Left kidney (tissue), 1 donor: ENCODE measurements at regions not wholly inside any gene's neighbourhood (a gene's known extent, or its start where the extent isn't known, plus 50 kb on each side); places are given as distances from the start of the nearest gene placed in this dataset.
"Not testable (repeated sequence)": the region's sequence is repeated elsewhere in the genome, so short reads cannot be mapped to it uniquely, and the experiment has no call there.

Source experiments
- DNase-seq: peaks from one replicate; pipeline ENCODE4 v3.0.0-alpha.2; 2013

DNA sequence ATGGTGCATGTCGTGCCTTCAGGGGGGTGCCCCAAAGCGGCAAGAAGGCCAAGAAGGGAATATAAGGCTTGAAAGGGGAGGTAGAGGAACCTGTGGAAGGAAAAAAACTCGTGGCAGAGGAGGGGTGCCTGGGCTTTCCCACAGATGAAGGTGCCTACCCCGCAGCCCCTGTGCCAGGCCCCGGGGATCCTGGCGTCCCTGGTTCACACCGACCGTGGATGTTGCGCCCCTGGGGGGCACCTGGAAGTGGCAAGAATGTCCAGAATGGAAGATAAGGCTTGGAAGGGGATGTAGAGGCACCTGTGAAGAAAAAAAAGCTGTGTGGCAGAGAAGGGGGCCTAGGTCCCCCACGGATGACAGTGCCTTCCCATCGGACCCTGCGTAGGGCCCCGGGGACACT lies 282.2 kb downstream of the ALG10 start:
- no peak for DNase-seq

DNA sequence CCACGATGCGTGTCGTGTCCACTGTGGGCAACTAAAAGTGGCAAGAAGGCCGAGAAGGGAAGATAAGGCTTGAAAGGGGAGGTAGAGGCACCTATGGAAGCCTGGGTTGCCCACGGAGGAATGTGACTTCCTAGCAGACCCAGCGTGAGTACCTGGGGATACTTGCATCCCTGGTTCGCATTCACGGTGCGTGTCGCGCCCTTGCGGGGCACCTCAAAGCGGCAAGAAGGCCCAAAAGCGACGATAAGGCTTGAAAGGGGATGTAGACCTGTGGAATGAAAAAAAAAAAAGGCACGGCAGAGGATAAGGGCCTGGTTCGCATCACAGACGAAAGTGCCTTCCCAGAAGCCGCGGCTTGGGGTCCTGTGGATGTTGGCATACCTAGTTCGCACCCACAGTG lies 282.9 kb downstream of the ALG10 start:
- DNase-seq = no peak

DNA sequence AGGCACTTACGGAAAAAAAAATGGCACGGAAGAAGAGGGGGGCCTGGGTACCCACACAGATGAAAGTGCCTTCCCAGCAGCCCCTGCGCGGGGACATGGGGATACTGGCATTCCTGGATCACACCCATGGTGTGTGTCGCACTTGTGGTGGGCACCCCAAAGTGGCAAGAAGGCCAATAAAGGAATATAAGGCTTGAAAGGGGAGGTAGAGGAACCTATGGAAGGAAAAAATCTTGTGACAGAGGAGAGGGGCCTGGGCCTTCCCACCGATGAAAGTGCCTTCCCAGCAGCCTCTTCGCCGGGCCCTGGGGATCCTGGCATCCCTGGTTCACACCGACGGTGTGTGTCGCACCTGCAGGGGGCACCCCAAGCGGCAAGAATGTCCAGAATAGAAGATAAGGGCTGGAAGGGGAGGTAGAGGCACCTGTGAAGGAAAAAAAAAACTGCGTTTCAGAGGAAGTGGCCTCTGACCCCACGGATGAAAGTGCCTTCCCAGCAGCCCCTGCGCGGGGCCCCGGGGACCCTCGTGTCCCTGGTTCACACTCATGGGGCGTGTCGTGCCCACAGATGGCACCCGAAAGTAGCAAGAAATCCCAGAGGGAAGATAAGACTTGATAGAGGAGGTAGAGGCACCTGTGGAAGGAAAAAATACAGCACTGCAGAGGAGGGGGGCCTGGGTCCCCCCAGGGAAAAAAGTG lies 284.0 kb downstream of the ALG10 start:
- no peak for DNase-seq

DNA sequence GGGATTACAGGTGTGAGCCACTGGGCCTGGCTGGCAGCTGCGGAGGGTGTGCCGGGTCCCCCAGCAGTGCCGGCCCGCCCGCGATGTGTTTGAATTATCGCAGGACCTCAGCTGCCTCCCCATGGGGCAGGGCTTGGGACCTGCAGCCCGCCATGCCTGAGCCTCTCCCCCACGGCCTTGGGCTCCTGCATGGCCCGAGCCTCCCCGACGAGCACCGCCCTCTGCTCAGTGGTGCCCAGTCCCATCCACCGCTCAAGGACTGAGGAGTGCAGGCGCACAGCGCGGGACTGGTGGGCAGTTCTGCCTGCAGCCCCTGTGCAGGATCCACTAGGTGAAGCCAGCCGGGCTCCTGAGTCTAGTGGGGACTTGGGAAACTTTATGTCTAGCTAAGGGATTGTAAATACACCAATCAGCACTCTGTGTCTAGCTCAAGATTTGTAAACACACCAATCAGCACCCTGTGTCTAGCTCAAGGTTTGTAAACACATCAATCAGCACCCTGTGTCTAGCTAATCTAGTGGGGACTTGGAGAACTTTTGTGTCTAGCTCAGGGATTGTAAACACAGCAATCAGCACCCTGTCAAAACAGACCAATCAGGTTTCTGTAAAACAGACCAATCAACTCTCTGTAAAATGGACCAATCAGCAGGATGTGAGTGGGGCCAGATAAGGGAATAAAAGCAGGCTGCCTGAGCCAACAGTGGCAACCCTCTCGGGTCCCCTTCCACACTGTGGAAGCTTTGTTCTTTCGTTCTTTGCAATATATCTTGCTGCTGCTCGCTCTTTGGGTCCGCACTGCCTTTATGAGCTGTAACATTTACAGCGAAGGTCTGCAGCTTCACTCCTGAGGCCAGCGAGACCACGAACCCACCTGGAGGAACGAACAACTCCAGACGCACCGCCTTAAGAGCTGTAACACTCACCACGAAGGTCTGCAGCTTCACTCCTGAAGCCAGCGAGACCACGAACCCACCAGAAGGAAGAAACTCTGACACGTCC lies 287.8 kb downstream of the ALG10 start:
- DNase-seq = not testable (repeated sequence)

- DNase-seq = no peak
These were observed 289.0 kb downstream of the ALG10 start for GRCh38 chr12:34311337-34311736.

DNA sequence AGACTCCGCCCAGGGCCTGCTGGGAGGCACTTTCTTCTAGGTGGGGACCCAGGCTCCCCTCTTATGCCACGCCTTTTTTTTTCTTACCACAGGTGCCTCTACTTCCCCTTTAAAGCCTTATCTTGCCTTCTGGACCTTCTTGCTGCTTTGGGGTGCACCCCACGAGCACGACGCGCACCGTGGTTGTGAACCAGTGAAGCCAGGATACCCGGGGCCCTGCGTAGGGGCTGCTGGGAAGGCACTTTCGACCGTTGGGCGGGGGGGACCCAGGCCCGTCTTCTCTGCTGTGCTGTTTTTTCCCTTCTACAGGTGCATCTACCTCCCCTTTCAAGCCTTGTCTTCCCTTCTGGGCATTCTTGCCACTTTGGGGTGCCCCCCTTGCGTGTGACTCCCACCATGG lies 305.4 kb downstream of the ALG10 start:
- no peak for DNase-seq

- DNase-seq = no peak
These were observed 311.0 kb downstream of the ALG10 start for GRCh38 chr12:34333337-34333736.

- DNase-seq = no peak
These were observed 312.2 kb downstream of the ALG10 start for GRCh38 chr12:34334538-34334937.

DNA sequence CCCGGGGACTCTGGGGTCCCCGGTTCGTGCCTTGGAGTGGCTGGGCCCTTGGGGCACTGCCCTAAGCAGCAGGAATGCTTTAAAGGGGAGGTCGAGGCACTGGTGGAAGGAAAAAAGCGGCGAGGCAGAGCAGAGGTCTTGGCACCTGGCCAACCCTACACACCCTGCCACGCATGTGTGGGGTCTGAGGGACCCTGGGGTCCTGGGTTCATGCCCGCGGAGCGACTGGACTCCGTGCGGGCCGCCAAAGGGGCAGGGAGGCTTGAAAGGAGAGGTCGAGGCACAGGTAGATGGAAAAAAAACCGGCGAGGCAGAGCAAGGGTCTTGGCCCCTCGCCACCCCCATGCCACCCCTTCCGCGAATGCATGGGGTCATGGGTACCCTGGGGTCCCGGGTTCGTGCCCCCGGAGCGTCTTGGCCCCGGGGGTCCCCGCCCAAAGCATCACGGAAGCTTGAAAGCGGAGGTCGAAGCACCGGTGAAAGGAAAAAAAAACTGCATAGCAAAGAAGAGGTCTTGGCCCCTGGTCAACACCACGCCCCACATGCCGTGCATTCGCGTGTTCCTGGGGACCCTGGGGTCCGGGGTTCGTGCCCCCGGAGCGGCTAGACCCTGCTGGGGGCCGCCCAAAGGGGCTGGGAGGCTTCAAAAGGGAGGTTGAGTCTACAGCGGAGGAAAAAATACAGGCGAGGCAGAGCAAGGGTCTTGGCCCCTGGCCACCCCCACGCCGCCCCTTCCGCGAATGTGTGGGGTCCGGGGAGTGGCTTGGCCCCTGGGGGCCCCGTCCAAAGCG lies 312.9 kb downstream of the ALG10 start:
- DNase-seq = no peak

DNA sequence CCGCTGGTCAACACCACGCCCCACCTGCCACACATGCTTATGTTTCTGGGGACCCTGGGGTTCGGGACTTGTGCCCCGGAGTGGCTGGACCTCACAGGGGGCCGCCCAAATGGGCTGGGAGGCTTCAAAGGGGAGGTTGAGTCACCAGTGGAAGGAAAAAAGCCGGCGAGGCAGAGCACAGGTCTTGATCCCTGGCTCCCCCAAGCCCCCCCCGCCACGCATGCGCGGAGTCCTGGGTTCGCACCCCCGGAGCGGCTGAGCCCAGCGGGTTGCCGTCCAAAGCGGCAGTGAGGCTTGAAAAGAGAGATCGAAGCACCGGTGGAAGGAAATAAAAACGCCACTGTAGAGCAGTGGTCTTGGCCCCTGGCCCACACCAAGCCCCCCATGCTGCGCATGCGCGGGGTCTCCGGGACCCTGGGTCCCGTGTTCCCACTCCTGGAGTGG lies 313.5 kb downstream of the ALG10 start:
- no peak for DNase-seq

DNA sequence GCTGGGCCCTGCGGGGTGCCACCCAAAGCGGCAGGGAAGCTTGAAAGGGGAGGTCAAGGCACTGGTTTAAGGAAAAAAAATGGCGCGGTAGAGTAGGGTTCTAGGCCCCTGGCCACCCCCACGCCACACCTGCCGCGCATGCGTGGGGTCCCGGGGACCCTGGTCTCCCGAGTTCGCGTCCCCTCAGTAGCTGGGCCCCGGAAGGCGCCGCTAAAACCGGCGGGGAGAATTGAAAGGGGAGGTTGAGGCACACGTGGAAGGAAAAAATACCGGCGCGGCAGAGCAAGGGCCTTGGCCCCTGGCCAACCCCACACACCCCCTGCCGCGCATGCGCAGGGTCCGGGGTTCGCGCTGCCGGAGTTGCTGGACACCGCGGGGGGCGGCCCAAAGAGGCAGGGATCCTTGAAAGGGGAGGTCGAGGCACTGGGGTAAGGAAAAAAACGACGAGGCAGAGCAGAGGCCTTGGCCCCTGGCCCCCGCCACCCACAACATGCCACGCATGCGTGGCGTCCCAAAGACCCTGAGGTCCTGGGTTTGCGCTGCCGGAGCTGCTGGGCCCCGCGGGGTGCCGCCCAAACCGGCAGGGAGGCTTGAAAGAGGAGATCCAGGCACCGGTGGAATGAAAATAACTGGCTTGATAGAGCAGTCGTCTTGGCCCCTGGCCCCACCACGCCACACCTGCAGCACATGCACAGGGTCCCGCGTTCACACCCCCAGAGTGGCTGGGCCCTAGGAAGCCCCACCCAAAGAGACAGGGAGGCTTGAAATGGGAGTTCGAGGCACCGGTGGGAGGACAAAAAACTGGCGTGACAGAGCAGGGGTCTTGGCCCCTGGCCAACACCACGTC lies 314.5 kb downstream of the ALG10 start:
- DNase-seq = no peak

DNA sequence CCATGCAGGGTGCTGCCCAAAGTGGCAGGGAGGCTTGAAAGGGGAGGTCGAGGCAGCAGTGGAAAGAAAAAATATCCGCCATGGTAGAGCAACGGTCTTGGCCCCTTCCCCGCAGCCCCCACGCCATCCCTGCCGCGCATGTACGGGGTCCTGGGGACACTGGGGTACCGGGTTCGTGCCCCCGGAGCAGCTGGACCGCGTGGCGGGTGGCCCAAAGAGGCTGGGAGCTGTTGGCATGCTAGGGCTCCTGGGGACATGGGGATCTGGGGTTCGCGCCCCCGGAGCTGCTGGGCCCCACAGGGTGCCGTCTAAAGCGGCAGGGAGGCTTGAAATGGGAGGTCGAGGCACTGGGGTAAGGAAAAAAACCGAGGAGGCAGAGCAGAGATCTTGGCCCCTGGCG lies 316.5 kb downstream of the ALG10 start:
- DNase-seq = no peak

- DNase-seq = no peak
These were observed 317.6 kb downstream of the ALG10 start for GRCh38 chr12:34339922-34340321.

DNA sequence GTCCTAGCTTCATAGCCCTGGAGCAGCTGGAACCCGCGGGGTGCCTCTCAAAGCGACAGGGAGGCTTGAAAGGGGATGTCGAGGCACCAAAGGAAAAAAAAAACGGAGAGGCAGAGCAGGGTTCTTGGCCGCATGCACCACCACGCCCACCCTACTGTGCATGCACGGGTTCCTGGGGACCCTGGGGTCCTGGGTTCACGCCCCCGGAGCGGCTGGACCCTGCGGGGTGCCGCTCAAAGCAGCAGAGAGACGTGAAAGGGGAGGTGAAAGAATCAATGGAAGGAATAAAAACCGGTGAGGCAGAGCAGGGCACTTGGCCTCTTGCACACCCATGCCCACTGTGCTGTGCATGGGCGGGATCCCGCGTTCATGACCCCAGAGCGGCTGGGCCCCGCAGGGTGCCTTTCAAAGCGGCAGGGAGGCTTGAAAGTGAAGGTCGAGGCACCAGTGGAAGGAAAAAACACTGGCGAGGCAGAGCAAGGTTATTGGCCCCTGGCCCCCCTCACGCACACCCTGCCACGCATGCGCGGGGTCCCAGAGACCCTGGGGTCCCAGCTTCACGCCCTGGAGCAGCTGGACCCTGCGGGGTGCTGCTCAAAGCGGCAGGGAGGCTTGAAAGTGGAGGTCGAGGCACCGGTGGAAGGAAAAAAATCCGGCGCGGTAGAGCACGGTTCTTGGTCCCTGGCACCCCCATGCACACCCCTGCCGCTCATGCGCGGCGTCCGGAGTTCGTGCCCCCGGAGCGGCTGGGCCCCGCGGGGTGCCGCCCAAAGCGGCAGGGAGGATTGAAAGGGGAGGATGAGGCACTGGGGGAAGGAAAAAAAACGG lies 318.5 kb downstream of the ALG10 start:
- no peak for DNase-seq

DNA sequence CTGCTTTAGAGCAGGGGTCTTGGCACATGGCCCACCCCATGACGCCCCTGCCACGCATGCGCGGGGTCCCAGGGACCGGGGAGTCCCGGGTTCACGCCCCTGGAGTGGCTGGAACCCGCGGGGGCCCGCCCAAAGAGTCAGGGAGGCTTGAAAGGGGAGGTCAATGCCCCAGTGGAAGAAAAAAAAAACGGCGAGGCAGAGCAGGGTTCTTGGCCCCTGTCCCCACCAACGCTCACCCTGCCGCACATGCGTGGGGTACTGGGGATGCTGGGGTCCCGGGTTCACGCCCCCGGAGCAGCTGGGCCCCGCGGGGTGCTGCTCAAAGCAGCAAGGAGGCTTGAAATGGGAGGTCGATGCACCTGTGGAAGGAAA lies 319.1 kb downstream of the ALG10 start:
- no peak for DNase-seq

- DNase-seq = no peak
These were observed 319.8 kb downstream of the ALG10 start for GRCh38 chr12:34342048-34342447.

DNA sequence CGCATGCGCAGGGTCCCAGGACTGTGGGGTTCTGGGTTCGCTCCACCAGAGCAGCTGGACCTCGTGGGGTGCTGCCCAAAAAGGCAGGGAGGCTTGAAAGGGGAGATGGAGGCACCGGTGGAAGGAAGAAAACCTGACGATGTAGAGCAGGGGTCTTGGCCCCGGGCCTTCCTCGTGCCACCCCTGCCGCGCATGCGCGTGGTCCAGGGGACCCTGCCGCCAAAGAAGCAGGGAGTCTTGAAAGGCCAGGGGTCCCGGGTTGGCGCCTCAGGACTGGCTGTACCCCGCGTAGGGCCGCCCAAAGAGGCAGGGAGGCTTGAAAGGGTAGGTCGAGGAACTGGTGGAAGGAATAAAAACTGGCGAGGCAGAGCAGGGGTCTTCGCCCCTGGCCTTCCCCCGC lies 321.0 kb downstream of the ALG10 start:
- no peak for DNase-seq

GRCh38 chr12:34343766-34344165 lies 321.5 kb downstream of the ALG10 start:
- no peak for DNase-seq

GRCh38 chr12:34344851-34345522 lies 322.7 kb downstream of the ALG10 start:
- no peak for DNase-seq

DNA sequence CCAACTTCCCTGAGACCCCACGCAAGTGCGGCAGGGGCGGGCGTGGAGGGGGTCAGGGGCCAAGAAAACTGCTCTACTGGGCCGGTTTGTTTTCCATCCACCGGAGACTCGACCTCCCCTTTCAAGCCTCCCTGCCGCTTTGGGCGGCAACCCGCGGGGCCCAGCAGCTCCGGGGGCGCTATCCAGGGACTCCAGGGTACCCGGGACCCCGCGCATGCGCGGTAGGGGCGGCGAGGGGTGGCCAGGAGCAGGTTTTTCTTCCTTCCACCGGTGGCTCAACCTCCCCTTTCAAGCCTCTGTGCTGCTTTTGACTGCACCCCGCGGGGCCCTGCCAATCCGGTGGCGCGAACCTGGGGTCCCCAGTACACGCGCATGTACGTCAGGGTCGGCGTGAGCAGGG lies 323.5 kb downstream of the ALG10 start:
- no peak for DNase-seq
